ENCODE measurements at regions not wholly inside any gene's neighbourhood (a gene's known extent, or its start where the extent isn't known, plus 50 kb on each side); places are given as distances from the start of the nearest gene placed in this dataset.

- TF ChIP-seq SPI1 (IDR thresholded peaks at IDR 0.05; ENCODE audit: low read depth, low read length): no peak
- TF ChIP-seq POLR2A (IDR thresholded peaks at IDR 0.05; ENCODE audit: low read depth, low read length): no peak
Observed at GRCh38 chr2:8081130-8081529, 600.7 kb upstream of the ID2 start.

Measured in GM12891 (cell line).